Right atrium auricular region (tissue), 2 donors: ENCODE measurements at regions not wholly inside any gene's neighbourhood (a gene's known extent, or its start where the extent isn't known, plus 50 kb on each side); places are given as distances from the start of the nearest gene placed in this dataset.
"Not testable (repeated sequence)": the region's sequence is repeated elsewhere in the genome, so short reads cannot be mapped to it uniquely, and the experiment has no call there.

Experiments
- DNase-seq: peaks from one replicate; pipeline ENCODE4 v3.0.0-alpha.2; 2019; ENCODE audit warnings: low spot score
- H3K27ac ChIP-seq, 2 donors: fragments of 200-600 bp; sonication (generic); 1 replicate in 1 of 2; 2 replicates in 1 of 2; pipeline ENCODE4 v1.5.1; 2016 to 2019
- H3K27me3 ChIP-seq, 2 donors: fragments of 200-600 bp; sonication (generic); one replicate each; pipeline versions ENCODE4 v1.5.1 to v1.6.0; 2017 to 2019
- H3K36me3 ChIP-seq: fragments of 200-600 bp; sonication (generic); one replicate; pipeline ENCODE4 v1.5.1; 2016
- H3K4me1 ChIP-seq, 2 donors: fragments of 200-600 bp; sonication (generic); one replicate each; pipeline versions ENCODE4 v1.5.1 to v1.6.0; 2017 to 2019
- H3K4me3 ChIP-seq, 2 donors: fragments of 200-600 bp; sonication (generic); 1 replicate in 1 of 2; 2 replicates in 1 of 2; pipeline ENCODE4 v1.5.1; 2017 to 2019; ENCODE audit warnings: mild to moderate bottlenecking in 1 of 2, moderate library complexity in 1 of 2
- H3K9me3 ChIP-seq, 2 donors: fragments of 200-600 bp; sonication (generic); one replicate each; pipeline ENCODE4 v1.5.1; 2019
- CTCF ChIP-seq, 2 donors: fragments of 200-600 bp; sonication (generic); IDR thresholded peaks; one replicate each; pipeline ENCODE4 v1.5.1; 2019; ENCODE audit warnings: antibody characterized with exemption in 2 of 2

- Histone ChIP-seq H3K4me3 (no peak overlapping the region), H3K27me3 (no peaks in the 10 kb centered on the region), H3K36me3 (no peaks in the 10 kb centered on the region), H3K4me1 (no peaks in the 10 kb centered on the region), H3K9me3 (peaks cover 0 to 4% of the 10 kb centered on the region in 2 donors), H3K27ac (no peak overlapping the region)
- no peak for TF ChIP-seq CTCF (IDR thresholded peaks at IDR 0.05)
- DNase-seq = no peak
Measured at GRCh38 chr1:181249186-181249585, 160.7 kb downstream of the IER5 start.

DNA sequence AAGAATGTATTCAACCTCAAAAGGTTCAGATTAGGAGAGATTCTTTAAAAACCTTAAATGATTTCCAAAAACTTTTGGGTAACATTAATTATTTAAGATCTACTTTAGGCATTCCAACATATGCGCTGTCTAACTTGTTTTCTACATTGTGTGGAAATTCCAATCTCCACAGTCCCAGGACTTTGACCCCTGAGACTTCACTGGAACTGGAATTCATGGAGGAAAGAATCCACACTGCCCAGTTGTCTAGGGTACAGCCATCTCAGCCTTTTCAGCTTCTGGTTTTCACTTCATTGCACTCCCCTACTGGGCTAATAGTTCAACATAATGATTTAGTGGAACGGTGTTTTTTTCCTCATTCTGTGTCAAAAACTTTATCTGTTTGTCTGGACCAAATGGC lies 161.5 kb downstream of the IER5 start:
- H3K27ac ChIP-seq = no peak overlapping the region
- H3K36me3 ChIP-seq = no peaks in the 10 kb centered on the region
- DNase-seq = no peak
- TF ChIP-seq CTCF (IDR thresholded peaks at IDR 0.05) = no peak
- no peak overlapping the region for H3K4me3 ChIP-seq
- H3K27me3 ChIP-seq = no peaks in the 10 kb centered on the region
- H3K4me1 ChIP-seq = no peaks in the 10 kb centered on the region
- peaks cover 0 to 4% of the 10 kb centered on the region in 2 donors for H3K9me3 ChIP-seq

- no peak for TF ChIP-seq CTCF (IDR thresholded peaks at IDR 0.05)
- no peaks in the 10 kb centered on the region for H3K27me3 ChIP-seq
- H3K9me3 ChIP-seq = peaks cover 0 to 3% of the 10 kb centered on the region in 2 donors
- no peak overlapping the region for H3K4me3 ChIP-seq
- no peak for DNase-seq
- H3K4me1 ChIP-seq = no peaks in the 10 kb centered on the region
- no peaks in the 10 kb centered on the region for H3K36me3 ChIP-seq
- no peak overlapping the region for H3K27ac ChIP-seq
Measured at GRCh38 chr1:181251001-181251712, 162.7 kb downstream of the IER5 start.

DNA sequence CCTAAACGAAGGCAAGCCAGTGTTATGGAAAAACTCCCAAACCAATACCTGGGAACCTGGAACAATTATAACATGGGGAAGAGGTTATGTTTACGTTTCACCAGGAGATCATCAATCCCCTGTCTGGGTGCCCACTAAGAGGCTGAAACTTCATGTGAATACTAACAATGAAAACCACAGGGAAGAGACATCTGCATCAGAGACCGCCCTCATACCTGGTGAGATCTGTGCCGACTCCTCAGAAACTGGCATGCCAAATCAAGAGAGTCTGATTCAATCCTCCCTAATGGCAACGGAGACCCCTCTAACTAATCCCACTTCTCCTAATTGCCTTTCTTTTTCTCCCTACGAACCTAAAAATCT lies 163.2 kb downstream of the IER5 start:
- Histone ChIP-seq H3K27ac (no peak overlapping the region), H3K4me1 (no peaks in the 10 kb centered on the region), H3K27me3 (no peaks in the 10 kb centered on the region), H3K4me3 (no peak overlapping the region), H3K36me3 (no peaks in the 10 kb centered on the region), H3K9me3 (no peaks in the 10 kb centered on the region)
- TF ChIP-seq CTCF (IDR thresholded peaks at IDR 0.05) = no peak
- DNase-seq = no peak

- H3K36me3 ChIP-seq, DNase-seq: not testable (repeated sequence)
Measured at GRCh38 chr1:181253601-181254000, 165.1 kb downstream of the IER5 start.

DNA sequence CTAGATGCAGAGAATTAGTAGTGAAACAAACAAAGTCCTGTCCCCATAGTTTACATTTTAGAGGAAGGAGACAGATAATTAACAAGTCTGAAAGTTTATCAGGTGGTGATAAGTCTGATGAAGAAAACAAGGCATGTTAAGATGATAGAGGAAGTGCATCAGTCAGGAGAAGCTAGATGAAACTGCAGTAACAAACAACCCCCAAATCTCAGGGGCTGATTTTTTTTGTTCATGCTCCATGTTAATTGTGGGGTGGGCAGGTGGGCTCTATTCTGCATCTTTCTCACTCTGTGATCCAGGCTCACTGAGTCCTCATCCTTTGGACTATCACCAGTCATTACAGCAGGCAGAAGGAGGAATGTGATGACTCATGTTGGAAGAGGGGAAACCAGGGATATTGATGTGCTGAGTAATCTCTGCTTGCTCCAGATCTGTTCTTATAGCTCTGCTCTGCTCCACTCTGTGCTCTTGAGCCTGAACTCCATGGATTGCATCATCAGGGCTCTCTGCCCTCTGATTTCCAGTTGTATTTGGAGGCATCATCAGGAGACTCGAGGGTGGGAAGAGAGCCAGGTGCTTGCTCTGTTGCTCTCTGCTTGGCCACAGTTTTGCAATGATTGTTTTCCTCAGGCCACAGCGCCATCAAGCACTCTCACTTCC lies 166.9 kb downstream of the IER5 start:
- Histone ChIP-seq H3K4me1 (no peaks in the 10 kb centered on the region), H3K4me3 (no peak overlapping the region), H3K9me3 (no peaks in the 10 kb centered on the region), H3K27me3 (no peaks in the 10 kb centered on the region), H3K36me3 (no peaks in the 10 kb centered on the region), H3K27ac (no peak overlapping the region)
- no peak for TF ChIP-seq CTCF (IDR thresholded peaks at IDR 0.05)
- no peak for DNase-seq

More at GRCh38 chr1:181253601-181254000, 165.1 kb downstream of the IER5 start:
- not testable (repeated sequence) for H3K9me3 ChIP-seq, H3K27ac ChIP-seq, H3K4me3 ChIP-seq, H3K4me1 ChIP-seq, H3K27me3 ChIP-seq
